ENCODE measurements at regions not wholly inside any gene's neighbourhood (a gene's known extent, or its start where the extent isn't known, plus 50 kb on each side); places are given as distances from the start of the nearest gene placed in this dataset.

DNA sequence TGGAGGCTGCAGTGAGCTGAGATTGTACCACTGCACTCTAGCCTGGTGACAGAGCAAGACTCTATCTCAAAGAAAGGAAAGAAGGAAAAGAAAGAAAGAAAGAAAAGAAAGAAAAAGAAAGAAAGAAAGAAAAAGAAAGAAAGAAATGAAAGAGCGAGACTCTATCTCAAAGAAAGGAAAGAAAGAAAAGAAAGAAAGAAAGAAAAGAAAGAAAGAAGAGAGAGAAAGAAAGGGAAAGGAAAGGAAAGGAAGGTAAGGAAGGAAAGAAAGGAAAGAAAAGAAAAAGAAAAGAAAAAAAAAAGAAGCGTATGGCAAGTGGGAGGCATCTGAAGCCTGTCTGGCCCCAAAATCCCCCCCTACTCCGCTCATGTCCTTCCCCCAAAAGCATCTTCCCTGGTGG, 182.3 kb upstream of the MSX2 start:
- no peak for TF ChIP-seq RAD21 (IDR thresholded peaks at IDR 0.05; ENCODE audit: low read depth)
- TF ChIP-seq, protein P1, sequence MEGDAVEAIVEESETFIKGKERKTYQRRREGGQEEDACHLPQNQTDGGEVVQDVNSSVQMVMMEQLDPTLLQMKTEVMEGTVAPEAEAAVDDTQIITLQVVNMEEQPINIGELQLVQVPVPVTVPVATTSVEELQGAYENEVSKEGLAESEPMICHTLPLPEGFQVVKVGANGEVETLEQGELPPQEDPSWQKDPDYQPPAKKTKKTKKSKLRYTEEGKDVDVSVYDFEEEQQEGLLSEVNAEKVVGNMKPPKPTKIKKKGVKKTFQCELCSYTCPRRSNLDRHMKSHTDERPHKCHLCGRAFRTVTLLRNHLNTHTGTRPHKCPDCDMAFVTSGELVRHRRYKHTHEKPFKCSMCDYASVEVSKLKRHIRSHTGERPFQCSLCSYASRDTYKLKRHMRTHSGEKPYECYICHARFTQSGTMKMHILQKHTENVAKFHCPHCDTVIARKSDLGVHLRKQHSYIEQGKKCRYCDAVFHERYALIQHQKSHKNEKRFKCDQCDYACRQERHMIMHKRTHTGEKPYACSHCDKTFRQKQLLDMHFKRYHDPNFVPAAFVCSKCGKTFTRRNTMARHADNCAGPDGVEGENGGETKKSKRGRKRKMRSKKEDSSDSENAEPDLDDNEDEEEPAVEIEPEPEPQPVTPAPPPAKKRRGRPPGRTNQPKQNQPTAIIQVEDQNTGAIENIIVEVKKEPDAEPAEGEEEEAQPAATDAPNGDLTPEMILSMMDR (IDR thresholded peaks at IDR 0.05 in 2 of 3, conservative IDR thresholded peaks at IDR 0.05 in 1 of 3; ENCODE audit: borderline replicate concordance in 1 of 3, insufficient read depth in 1 of 3, low read depth in 2 of 3, low read length in 2 of 3) = no peak
- TF ChIP-seq, protein P2, sequence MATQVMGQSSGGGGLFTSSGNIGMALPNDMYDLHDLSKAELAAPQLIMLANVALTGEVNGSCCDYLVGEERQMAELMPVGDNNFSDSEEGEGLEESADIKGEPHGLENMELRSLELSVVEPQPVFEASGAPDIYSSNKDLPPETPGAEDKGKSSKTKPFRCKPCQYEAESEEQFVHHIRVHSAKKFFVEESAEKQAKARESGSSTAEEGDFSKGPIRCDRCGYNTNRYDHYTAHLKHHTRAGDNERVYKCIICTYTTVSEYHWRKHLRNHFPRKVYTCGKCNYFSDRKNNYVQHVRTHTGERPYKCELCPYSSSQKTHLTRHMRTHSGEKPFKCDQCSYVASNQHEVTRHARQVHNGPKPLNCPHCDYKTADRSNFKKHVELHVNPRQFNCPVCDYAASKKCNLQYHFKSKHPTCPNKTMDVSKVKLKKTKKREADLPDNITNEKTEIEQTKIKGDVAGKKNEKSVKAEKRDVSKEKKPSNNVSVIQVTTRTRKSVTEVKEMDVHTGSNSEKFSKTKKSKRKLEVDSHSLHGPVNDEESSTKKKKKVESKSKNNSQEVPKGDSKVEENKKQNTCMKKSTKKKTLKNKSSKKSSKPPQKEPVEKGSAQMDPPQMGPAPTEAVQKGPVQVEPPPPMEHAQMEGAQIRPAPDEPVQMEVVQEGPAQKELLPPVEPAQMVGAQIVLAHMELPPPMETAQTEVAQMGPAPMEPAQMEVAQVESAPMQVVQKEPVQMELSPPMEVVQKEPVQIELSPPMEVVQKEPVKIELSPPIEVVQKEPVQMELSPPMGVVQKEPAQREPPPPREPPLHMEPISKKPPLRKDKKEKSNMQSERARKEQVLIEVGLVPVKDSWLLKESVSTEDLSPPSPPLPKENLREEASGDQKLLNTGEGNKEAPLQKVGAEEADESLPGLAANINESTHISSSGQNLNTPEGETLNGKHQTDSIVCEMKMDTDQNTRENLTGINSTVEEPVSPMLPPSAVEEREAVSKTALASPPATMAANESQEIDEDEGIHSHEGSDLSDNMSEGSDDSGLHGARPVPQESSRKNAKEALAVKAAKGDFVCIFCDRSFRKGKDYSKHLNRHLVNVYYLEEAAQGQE (IDR thresholded peaks at IDR 0.05; ENCODE audit: low read depth) = no peak
- no peak for TF ChIP-seq CBX3 (IDR thresholded peaks at IDR 0.05; ENCODE audit: low read depth)
- TF ChIP-seq ZFX (IDR thresholded peaks at IDR 0.05) = no peak
- TF ChIP-seq POLR2A (IDR thresholded peaks at IDR 0.05; ENCODE audit: borderline replicate concordance, extremely low read depth, insufficient read depth, insufficient read length) = no peak
- no peak for TF ChIP-seq ZNF274 (IDR thresholded peaks at IDR 0.05; ENCODE audit: low read depth, low read length)
- TF ChIP-seq EZH2 (IDR thresholded peaks at IDR 0.05) = no peak
- TF ChIP-seq EGR1 (IDR thresholded peaks at IDR 0.05; ENCODE audit: low read depth) = no peak

All from HCT116 (cell line).